ENCODE measurements at regions not wholly inside any gene's neighbourhood (a gene's known extent, or its start where the extent isn't known, plus 50 kb on each side); places are given as distances from the start of the nearest gene placed in this dataset.

DNA sequence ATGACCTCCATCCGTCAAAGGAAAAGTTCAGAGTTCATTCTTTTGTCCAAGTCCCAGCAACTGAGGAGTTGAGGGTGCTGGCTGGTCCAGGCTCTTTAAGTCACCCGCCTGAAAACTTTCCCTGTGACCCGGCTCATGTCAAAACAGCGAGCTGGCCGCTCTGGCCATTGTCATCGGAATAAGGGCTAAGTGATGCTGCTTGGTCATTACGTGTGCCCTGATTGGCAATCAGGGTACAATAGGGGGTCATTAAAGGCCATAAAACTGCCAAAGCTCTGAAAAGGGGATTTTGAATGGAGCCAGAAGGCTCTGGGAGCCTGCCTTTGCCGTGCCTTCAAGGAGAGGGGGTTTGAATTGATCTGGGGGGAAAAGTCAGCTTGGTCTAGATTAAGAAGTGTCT, 88.5 kb upstream of the IRX3 start:
- DNase-seq = no peak

- no peak for DNase-seq
Measured at GRCh38 chr16:54373534-54374520, 87.2 kb upstream of the IRX3 start.

DNA sequence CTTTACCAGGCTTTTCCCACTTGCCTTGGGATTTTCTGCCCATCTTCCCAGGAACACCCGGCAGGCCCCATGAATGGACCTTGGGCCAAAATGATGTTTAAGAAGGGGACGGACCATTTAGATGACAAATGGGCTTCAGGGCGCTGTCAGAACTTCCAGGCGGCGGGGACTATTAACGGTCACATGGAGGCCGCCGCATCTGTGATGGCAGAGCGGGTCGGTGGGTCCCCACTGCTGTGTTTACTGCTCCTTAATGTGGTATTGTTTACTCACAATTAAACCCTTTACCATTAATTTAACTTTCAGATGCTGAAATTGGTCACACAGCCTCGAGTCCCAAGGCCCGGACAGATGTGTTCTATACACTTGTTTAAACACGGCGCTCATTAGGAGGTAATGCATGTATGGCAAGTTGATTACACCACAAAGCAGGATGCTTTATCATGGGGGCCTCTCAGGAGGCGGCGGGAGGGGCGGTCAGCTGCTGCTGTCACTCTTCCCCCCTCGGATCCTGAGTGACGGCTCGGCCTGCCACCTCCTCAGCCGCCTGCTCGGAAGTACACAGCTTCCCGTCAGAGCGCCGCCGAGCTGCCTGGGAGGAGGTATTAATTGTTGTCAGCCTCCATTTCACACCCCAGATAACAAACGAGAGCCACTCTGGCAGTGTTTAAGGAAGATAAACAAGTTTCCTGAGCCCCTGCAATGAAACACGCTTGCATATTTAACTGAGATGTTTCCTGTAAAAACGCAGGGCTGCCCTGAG, 83.9 kb upstream of the IRX3 start:
- no peak for DNase-seq

- DNase-seq = no peak
Measured at GRCh38 chr16:54369861-54370260, 83.3 kb upstream of the IRX3 start.

GRCh38 chr16:54366943-54367342, 80.4 kb upstream of the IRX3 start:
- DNase-seq = no peak

DNA sequence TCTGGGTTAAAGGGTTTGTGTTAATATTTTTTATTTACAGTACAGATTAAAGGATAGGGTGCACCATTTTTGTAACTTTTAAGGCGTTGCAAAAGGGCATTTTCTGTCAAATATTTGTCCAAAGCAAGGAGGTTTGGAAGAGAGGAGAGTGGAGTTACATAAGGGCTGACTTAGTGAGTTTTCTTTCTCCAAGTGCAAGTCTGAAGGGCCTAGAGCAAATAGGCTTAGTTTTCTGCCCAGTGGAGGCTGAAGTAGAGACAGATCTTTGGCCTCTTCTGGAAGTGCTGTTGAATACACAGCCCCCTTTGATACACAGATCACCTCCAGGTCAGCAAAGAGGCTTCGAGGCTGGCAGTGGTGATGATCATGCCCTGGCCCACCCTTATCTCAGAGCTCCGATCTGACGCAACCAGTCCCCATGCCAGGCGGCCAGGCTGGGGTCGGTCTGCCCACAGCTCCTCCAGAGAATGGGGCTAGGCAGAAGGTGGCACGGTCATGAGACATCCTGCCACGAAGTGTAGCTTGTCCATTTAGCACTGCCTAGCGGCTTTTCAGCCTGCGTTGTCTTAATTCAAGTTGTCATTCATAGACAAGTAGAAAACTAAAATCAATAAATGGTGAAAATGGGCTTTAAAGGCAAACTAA, 79.5 kb upstream of the IRX3 start:
- no peak for DNase-seq

DNA sequence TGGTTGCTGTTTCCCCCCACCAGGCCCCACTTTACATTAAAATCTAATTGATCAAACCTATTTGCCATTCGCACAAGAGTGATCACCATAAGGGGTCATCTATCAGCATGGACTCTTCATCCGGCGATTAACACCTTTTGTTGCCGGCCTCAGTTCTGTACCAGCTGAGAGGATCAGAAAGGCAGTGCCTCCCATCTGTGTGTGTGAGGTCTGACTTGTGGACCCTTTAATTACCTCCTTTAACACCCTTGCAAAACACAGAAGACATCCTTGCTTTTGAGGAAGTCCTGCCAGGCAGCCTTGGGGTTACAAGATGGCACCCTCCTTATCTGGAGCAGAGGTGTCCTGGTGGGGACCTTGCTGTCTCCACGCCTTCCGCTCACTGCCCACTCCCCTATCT, 77.2 kb upstream of the IRX3 start:
- DNase-seq = no peak

DNA sequence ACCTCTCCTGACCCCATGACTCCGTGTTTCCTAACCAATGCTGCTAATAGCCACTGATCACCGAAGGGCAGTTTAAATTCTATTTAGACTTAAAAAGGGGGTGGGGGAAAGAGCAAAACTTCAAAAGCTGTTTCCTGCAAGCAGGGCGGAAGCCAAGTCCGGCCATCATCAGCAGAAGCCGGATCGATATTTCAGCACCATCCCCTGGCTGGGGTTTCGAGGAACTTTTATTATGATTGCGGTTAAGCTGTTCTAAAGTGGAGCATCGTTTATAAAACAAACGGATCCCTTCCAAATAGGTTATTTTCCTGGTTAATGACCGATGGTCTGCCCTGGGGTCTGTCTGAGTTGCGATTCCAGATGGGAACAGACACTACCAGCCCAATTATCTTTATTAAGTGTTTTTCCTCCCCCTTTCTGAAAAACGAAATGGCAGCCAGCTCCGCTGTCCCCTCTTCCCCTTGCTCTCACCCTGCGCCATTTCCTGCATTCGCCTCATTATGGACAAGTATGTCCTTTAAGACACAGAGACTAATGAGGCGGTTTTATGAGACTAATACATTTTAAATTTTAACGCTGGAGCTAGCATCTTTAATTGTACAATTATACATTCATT, 76.1 kb upstream of the IRX3 start:
- no peak for DNase-seq

DNA sequence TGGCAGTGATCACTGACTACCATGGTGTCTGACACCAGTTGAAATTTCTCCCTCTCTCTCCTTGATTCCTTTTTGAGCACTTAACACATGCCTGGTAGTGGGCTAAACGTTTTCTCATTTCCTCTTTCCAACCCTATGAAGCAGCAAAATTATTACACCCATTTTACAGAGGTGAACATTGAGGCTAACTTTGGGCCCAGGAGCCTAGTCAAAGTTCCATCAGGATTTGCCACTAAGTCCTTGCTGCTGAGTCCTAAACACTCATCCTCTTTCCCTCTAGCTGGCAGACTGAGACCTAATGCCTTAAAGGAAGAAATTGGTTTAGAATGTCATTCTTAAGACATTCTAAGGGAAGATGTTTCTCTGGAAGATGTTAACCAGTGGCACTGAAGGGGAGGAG, 74.7 kb upstream of the IRX3 start:
- DNase-seq = no peak

GRCh38 chr16:54360681-54361080, 74.1 kb upstream of the IRX3 start:
- DNase-seq = no peak

GRCh38 chr16:54359555-54359954, 73.0 kb upstream of the IRX3 start:
- DNase-seq = no peak

- DNase-seq = no peak
Measured at GRCh38 chr16:54359081-54359480, 72.5 kb upstream of the IRX3 start.

DNA sequence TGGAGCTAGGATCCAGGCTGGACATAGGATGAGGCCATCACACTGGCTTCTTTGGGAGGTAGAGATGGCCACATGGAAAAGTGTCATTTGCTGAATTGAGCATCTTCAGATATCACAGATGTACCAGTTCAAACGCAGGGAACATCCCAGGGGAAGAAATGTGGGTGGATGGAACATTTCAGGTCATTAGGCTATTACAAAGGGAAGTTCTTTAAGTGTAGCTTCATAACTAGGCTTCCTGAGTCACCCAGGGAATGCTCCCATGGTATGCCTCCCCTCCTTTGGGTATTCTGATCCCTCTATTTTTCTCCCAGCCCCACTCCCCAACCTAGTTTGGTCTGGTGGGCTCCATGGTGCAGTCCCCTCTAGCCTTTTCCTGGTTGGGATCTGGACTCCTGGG, 69.8 kb upstream of the IRX3 start:
- no peak for DNase-seq

DNA sequence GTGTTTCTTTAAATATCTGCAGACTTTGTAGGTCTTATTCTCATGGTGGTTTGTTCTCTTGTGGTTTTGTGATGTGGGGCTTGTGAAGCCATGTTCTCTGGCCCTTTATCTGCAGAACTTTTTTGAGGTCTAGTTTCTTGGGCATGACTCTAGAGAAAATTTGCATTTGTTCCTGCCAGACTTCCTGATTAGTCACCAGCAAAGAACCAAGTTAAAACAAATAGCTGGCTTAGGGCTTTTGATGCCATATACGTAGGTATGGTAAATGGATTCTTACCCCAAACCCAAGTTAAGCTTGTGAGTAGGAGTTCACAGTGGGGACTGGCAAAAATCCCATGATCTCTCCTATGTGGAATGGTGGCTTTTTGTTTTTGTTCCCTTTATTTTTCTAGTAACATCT, 68.7 kb upstream of the IRX3 start:
- DNase-seq = no peak

- no peak for DNase-seq
Measured at GRCh38 chr16:54353097-54353496, 66.5 kb upstream of the IRX3 start.

DNA sequence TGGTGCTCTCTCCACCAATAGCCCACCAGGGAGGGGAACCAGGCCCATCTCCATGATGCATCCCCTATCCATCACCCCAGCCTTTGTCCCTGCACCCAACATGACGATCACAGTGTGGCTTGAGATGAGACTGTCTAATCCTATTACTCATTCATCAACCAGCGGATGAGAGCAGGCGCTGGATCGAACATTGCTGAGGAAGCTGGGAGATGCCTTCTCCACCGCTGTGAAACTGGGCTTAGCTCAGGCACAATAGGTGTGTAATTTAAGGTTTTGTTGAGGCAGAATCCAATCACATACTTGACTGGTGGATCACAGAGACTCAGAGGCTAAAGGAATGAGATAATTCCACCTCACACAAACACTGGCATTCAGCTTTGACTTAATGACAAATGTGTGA, 64.6 kb upstream of the IRX3 start:
- DNase-seq = no peak

GRCh38 chr16:54347961-54348360, 61.4 kb upstream of the IRX3 start:
- DNase-seq = no peak

DNA sequence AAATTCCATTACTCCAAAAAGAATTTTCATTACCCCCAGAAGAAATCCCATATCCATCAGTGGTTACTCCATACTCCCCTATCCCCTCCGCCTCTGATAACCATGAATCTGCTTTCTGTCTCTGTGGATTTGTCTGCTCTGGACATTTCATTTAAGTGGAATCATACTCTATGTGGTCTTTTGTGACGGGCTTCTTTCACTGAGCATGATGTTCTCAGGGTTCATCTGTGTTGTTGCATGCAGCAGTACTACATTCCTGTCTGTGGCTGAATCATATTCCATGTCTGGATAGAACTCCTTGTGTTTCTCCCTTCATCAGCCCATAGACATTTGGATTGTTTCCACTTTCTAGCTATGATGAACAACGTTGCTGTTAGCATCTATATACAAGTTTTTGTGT, 59.5 kb upstream of the IRX3 start:
- DNase-seq = no peak

GRCh38 chr16:54344646-54345630, 58.4 kb upstream of the IRX3 start:
- no peak for DNase-seq

DNA sequence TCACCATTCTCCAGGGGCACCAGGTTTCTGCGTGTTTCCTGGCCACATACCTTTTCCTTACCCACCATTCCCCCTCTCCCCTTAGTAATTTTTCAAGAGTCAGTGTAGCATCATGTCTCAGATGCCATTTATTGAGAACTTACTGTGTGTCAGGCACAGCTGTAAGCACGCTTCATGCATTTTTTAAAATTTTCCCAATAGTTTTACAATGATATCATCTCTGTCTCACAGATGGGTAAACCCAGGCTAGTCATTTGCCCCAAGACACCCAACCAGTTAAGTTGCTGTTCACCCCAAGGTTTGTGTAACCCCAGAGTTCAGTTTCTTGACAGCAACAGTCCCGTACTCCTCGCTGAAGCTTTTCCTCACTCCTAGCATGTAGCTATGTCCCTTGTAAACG, 56.4 kb upstream of the IRX3 start:
- DNase-seq = no peak
